PFSK-1 (cell line): ENCODE measurements at regions not wholly inside any gene's neighbourhood (a gene's known extent, or its start where the extent isn't known, plus 50 kb on each side); places are given as distances from the start of the nearest gene placed in this dataset.

Experiments used
- FOXP2 ChIP-seq: optimal IDR thresholded peaks from 2 replicates; pipeline ENCODE3; 2011; ENCODE audit warnings: borderline replicate concordance, control low read depth, inconsistent platforms; ENCODE audit not compliant: insufficient read depth; ENCODE audit errors: extremely low read length, extremely low read depth
- POLR2AphosphoS5 ChIP-seq: IDR thresholded peaks from 2 replicates; pipeline ENCODE4 v1.6.1; 2012; ENCODE audit warnings: low read depth, mild to moderate bottlenecking, control low read depth, low read length, moderate library complexity
- REST ChIP-seq, 2 experiments: IDR thresholded peaks; 2 replicates each; pipeline versions ENCODE4 v1.6.1 to v1.8.0; 2011 to 2012; ENCODE audit warnings: low read depth in 2 of 2, low read length in 2 of 2, control low read depth in 1 of 2, inconsistent platforms in 1 of 2, mild to moderate bottlenecking in 1 of 2, moderate library complexity in 1 of 2; ENCODE audit not compliant: insufficient read depth in 1 of 2
- SIN3A ChIP-seq: IDR thresholded peaks from 2 replicates; pipeline ENCODE4 v1.6.1; 2012; ENCODE audit warnings: mild to moderate bottlenecking, low read length, moderate library complexity, borderline replicate concordance; ENCODE audit not compliant: insufficient read depth
- TAF1 ChIP-seq: IDR thresholded peaks from 2 replicates; pipeline ENCODE4 v1.6.1; 2012; ENCODE audit warnings: low read length, control low read depth, borderline replicate concordance; ENCODE audit not compliant: insufficient read depth

GRCh38 chr5:164722702-164723101, 1217.3 kb downstream of the MAT2B start:
- TF ChIP-seq POLR2AphosphoS5: no peak
- no peak for TF ChIP-seq FOXP2
- TF ChIP-seq TAF1: no peak
- TF ChIP-seq REST (IDR thresholded peaks at IDR 0.05; ENCODE audit: insufficient read depth in 1 of 2, low read depth in 2 of 2, low read length in 2 of 2): no peak
- no peak for TF ChIP-seq SIN3A

GRCh38 chr5:164727012-164727411, 1221.6 kb downstream of the MAT2B start:
- no peak for TF ChIP-seq POLR2AphosphoS5
- no peak for TF ChIP-seq FOXP2
- TF ChIP-seq REST (IDR thresholded peaks at IDR 0.05; ENCODE audit: insufficient read depth in 1 of 2, low read depth in 2 of 2, low read length in 2 of 2): no peak
- TF ChIP-seq SIN3A: no peak
- TF ChIP-seq TAF1: no peak

- no peak for TF ChIP-seq FOXP2
- TF ChIP-seq POLR2AphosphoS5: no peak
- no peak for TF ChIP-seq SIN3A
- no peak for TF ChIP-seq TAF1
- no peak for TF ChIP-seq REST (IDR thresholded peaks at IDR 0.05; ENCODE audit: insufficient read depth in 1 of 2, low read depth in 2 of 2, low read length in 2 of 2)
Measured at GRCh38 chr5:164728733-164729132, 1223.3 kb downstream of the MAT2B start.

- TF ChIP-seq SIN3A: no peak
Measured at GRCh38 chr5:164735334-164735733, 1229.9 kb downstream of the MAT2B start.

GRCh38 chr5:164741376-164741775, 1236.0 kb downstream of the MAT2B start:
- TF ChIP-seq POLR2AphosphoS5: no peak
- no peak for TF ChIP-seq SIN3A
- TF ChIP-seq REST (IDR thresholded peaks at IDR 0.05; ENCODE audit: insufficient read depth in 1 of 2, low read depth in 2 of 2, low read length in 2 of 2): no peak
- no peak for TF ChIP-seq FOXP2
- no peak for TF ChIP-seq TAF1
